SH-SY5Y (cell line): ENCODE measurements at regions not wholly inside any gene's neighbourhood (a gene's known extent, or its start where the extent isn't known, plus 50 kb on each side); places are given as distances from the start of the nearest gene placed in this dataset.

Experiments used
- GATA2 ChIP-seq: IDR thresholded peaks from 2 replicates; pipeline ENCODE4 v1.6.1; 2011; ENCODE audit warnings: mild to moderate bottlenecking, low read depth, low read length
- GATA3 ChIP-seq: IDR thresholded peaks from 2 replicates; pipeline ENCODE4 v1.6.1; 2011; ENCODE audit warnings: low read depth, mild to moderate bottlenecking, low read length, moderate library complexity

GRCh38 chr5:72623936-72624335 is 116.7 kb upstream of the ZNF366 start:
- TF ChIP-seq GATA3, result no peak
- no peak for TF ChIP-seq GATA2

- no peak for TF ChIP-seq GATA2
- TF ChIP-seq GATA3, result no peak
These were observed 116.1 kb upstream of the ZNF366 start for GRCh38 chr5:72623323-72623722.

- TF ChIP-seq GATA2, result no peak
- no peak for TF ChIP-seq GATA3
These were observed 115.1 kb upstream of the ZNF366 start for GRCh38 chr5:72622170-72622760.

GRCh38 chr5:72621576-72621975 is 114.4 kb upstream of the ZNF366 start:
- TF ChIP-seq GATA2, result no peak
- TF ChIP-seq GATA3, result no peak

GRCh38 chr5:72619677-72620076 is 112.5 kb upstream of the ZNF366 start:
- TF ChIP-seq GATA2 (no peak), GATA3 (no peak)

- TF ChIP-seq GATA3, result no peak
- TF ChIP-seq GATA2, result no peak
These were observed 112.0 kb upstream of the ZNF366 start for GRCh38 chr5:72619251-72619650.

- TF ChIP-seq GATA3 (no peak), GATA2 (no peak)
These were observed 111.5 kb upstream of the ZNF366 start for GRCh38 chr5:72618708-72619107.

- TF ChIP-seq GATA2 (no peak), GATA3 (no peak)
These were observed 107.9 kb upstream of the ZNF366 start for GRCh38 chr5:72615061-72615460.

- TF ChIP-seq GATA2 (no peak), GATA3 (no peak)
These were observed 106.3 kb upstream of the ZNF366 start for GRCh38 chr5:72613515-72613914.

GRCh38 chr5:72612810-72613209 is 105.6 kb upstream of the ZNF366 start:
- TF ChIP-seq GATA2 (no peak), GATA3 (no peak)

GRCh38 chr5:72611118-72611730 is 104.0 kb upstream of the ZNF366 start:
- TF ChIP-seq GATA2, result no peak
- TF ChIP-seq GATA3, result no peak

- TF ChIP-seq GATA2 (no peak), GATA3 (no peak)
These were observed 101.7 kb upstream of the ZNF366 start for GRCh38 chr5:72608926-72609325.

GRCh38 chr5:72608297-72608696 is 101.1 kb upstream of the ZNF366 start:
- no peak for TF ChIP-seq GATA3
- TF ChIP-seq GATA2, result peak; percentile 46; the same call in 1 of the 2 replicates

- TF ChIP-seq GATA3, result no peak
- no peak for TF ChIP-seq GATA2
These were observed 100.2 kb upstream of the ZNF366 start for GRCh38 chr5:72607381-72607780.

- TF ChIP-seq GATA3 (no peak), GATA2 (no peak)
These were observed 99.3 kb upstream of the ZNF366 start for GRCh38 chr5:72606525-72606924.
